H1 (cell line): ENCODE measurements at regions not wholly inside any gene's neighbourhood (a gene's known extent, or its start where the extent isn't known, plus 50 kb on each side); places are given as distances from the start of the nearest gene placed in this dataset.

Experiments used
- CHD2 ChIP-seq: IDR thresholded peaks from 2 replicates; pipeline ENCODE4 v1.6.1; 2012; ENCODE audit warnings: low read length, improper control_type of control experiment
- JUND ChIP-seq: IDR thresholded peaks from 2 replicates; pipeline ENCODE4 v1.6.1; 2011; ENCODE audit warnings: mild to moderate bottlenecking, improper control_type of control experiment, low read length
- PHF8 ChIP-seq: fragments of 200-600 bp; sonication (generic); conservative IDR thresholded peaks from 2 replicates; pipeline ENCODE4 v1.7.1; 2012; ENCODE audit warnings: low read depth, mild to moderate bottlenecking, inconsistent platforms, low read length, moderate library complexity
- SIRT6 ChIP-seq: IDR thresholded peaks from one replicate; pipeline ENCODE4 v1.7.1; 2012; ENCODE audit warnings: low read length, inconsistent platforms
- SP2 ChIP-seq: IDR thresholded peaks from 2 replicates; pipeline ENCODE4 v1.6.1; 2012; ENCODE audit warnings: mild to moderate bottlenecking, low read length, inconsistent platforms

GRCh38 chr3:74559261-74559660 is 55.2 kb downstream of the CNTN3 start (continued):
- TF ChIP-seq PHF8 (no peak), SIRT6 (no peak), CHD2 (no peak), SP2 (no peak), JUND (no peak)
